ENCODE measurements at regions not wholly inside any gene's neighbourhood (a gene's known extent, or its start where the extent isn't known, plus 50 kb on each side); places are given as distances from the start of the nearest gene placed in this dataset.
"Not testable (repeated sequence)": the region's sequence is repeated elsewhere in the genome, so short reads cannot be mapped to it uniquely, and the experiment has no call there.

DNA sequence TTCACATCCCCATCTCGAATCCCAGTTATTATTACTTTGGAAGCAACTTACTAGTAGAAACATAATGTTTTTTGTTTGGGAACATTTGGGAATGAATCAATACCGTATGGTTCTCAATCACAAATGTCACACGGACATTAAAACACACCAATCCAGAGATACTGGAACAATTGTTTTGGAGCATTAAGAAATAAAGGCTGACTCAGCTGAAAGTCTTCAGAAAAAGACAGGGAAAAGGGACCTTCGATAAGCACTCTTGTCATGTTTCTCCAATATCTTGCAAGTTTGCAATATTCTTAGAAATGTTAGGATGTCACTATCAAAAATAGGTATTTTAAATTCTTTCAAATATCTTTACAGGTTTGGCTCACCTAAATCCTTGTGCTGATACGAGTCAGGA, 362.4 kb downstream of the CETN3 start:
- Histone ChIP-seq H3K9me3 (no peaks in the 10 kb centered on the region), H3K4me1 (no peaks in the 10 kb centered on the region), H3K4me3 (no peak overlapping the region), H3K27ac (no peak overlapping the region), H3K27me3 (no peaks in the 10 kb centered on the region), H3K36me3 (no peaks in the 10 kb centered on the region)
- no peak for TF ChIP-seq POLR2AphosphoS5 (IDR thresholded peaks at IDR 0.05)
- TF ChIP-seq, protein P1, sequence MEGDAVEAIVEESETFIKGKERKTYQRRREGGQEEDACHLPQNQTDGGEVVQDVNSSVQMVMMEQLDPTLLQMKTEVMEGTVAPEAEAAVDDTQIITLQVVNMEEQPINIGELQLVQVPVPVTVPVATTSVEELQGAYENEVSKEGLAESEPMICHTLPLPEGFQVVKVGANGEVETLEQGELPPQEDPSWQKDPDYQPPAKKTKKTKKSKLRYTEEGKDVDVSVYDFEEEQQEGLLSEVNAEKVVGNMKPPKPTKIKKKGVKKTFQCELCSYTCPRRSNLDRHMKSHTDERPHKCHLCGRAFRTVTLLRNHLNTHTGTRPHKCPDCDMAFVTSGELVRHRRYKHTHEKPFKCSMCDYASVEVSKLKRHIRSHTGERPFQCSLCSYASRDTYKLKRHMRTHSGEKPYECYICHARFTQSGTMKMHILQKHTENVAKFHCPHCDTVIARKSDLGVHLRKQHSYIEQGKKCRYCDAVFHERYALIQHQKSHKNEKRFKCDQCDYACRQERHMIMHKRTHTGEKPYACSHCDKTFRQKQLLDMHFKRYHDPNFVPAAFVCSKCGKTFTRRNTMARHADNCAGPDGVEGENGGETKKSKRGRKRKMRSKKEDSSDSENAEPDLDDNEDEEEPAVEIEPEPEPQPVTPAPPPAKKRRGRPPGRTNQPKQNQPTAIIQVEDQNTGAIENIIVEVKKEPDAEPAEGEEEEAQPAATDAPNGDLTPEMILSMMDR (IDR thresholded peaks at IDR 0.05), result no peak
- TF ChIP-seq POLR2A (IDR thresholded peaks at IDR 0.05), result no peak
- DNase-seq (ENCODE audit: low spot score in 2 of 2), result no peak
- intact Hi-C loops (cut with DNase I; ENCODE audit: low total_unique reads), result no loop called here

DNA sequence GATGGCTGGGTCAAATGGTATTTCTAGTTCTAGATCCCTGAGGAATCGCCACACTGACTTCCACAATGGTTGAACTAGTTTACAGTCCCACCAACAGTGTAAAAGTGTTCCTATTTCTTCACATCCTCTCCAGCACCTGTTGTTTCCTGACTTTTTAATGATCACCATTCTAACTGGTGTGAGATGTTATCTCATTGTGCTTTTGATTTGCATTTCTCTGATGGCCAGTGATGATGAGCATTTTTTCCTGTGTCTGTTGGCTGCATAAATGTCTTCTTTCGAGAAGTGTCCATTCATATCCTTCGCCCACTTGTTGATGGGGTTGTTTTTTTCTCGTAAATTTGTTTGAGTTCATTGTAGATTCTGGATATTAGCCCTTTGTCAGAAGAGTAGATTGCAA, 369.5 kb downstream of the CETN3 start:
- H3K27me3 ChIP-seq; DNase-seq (ENCODE audit: low spot score in 2 of 2); H3K27ac ChIP-seq; H3K4me3 ChIP-seq; H3K4me1 ChIP-seq; intact Hi-C loops (cut with DNase I; ENCODE audit: low total_unique reads); H3K36me3 ChIP-seq: not testable (repeated sequence)
- H3K9me3 ChIP-seq, result peaks cover 0 to 12% of the 10 kb centered on the region in 2 donors

DNA sequence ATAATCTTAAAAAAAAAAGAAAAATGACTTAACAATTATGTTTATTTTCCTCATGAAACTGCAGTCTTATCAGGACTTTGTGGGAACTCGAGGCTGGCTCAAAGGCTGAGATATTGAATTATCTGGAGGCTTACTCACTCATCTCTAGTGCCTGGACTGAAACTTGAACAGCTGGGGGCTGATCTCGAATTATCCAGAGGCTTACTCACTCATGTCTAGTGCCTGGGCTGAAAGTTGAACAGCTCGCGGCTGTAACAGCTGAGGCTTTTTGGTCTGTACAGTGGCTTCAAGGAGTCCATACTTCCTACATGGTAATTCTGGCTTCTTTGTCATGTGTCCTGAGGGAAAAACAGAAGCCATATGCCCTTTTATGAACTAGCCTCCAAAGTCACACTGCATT, 371.9 kb downstream of the CETN3 start:
- no peak for DNase-seq (ENCODE audit: low spot score in 2 of 2)
- TF ChIP-seq POLR2AphosphoS5 (IDR thresholded peaks at IDR 0.05) (no peak), POLR2A (IDR thresholded peaks at IDR 0.05) (no peak)
- TF ChIP-seq, protein P1 (IDR thresholded peaks at IDR 0.05), result no peak
- peaks cover 0 to 24% of the 10 kb centered on the region in 2 donors for H3K9me3 ChIP-seq
- H3K36me3 ChIP-seq, result no peaks in the 10 kb centered on the region
- H3K27ac ChIP-seq, result no peak overlapping the region
- no peak overlapping the region for H3K4me3 ChIP-seq
- H3K27me3 ChIP-seq, result no peaks in the 10 kb centered on the region
- intact Hi-C loops (cut with DNase I; ENCODE audit: low total_unique reads), result no loop called here
- no peaks in the 10 kb centered on the region for H3K4me1 ChIP-seq

DNA sequence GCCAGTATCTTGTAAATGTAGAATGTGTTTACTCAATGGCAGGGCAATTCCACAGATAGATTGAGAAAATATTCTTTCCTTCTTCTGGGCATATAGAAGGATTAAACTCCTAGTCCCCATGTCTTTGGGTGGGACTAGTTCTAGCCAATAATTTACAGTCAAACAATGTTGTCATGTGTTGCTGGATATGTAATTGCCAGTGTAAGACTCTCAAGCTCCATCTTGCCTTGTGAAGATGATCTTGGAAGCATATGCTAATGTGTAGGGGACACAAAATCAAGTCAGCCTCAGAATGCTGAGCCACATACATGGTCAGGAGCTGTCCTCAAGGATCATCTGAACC, 386.9 kb downstream of the CETN3 start:
- no peak overlapping the region for H3K4me3 ChIP-seq
- H3K9me3 ChIP-seq, result no peaks in the 10 kb centered on the region
- TF ChIP-seq POLR2A (IDR thresholded peaks at IDR 0.05) (no peak), POLR2AphosphoS5 (IDR thresholded peaks at IDR 0.05) (no peak)
- TF ChIP-seq, protein P1 (IDR thresholded peaks at IDR 0.05), result no peak
- intact Hi-C loops (cut with DNase I; ENCODE audit: low total_unique reads), result no loop called here
- DNase-seq (ENCODE audit: low spot score in 2 of 2), result no peak
- H3K36me3 ChIP-seq, result no peaks in the 10 kb centered on the region
- no peaks in the 10 kb centered on the region for H3K4me1 ChIP-seq
- no peaks in the 10 kb centered on the region for H3K27me3 ChIP-seq
- no peak overlapping the region for H3K27ac ChIP-seq

DNA sequence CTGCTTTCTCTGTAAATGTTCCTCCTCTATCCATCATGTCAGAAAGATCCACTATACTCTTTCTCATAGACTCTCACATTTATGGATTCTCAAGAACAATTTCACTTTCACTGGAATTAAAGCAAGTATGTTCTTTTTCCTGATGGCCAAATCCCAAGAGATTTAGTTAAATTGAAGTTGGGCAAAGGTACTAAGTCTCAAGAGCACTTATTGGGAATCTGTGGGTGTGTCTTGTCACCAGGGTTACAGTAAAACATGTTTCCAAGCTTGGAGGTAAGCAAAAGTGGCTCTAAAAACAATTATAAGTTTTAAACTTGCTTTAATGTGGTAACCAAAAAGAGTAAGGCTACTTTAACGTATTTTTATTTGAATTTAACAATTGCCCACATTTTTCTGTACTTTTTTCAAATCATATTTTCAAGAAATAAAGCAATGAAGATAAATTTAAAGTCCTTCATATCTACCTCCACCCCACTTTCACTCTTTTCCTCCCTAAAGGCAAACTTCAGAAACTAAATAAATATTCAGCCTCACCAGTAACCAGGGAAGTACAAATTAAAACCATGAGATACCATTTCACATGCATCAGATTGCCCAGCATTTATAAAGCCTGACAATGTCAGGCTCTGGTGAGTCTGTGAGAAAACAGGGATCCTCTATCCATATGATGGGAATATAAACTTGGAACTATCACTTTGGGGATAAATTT, 387.4 kb downstream of the CETN3 start:
- H3K36me3 ChIP-seq, result no peaks in the 10 kb centered on the region
- DNase-seq (ENCODE audit: low spot score in 2 of 2), result no peak
- H3K27me3 ChIP-seq, result no peaks in the 10 kb centered on the region
- TF ChIP-seq, protein P1 (IDR thresholded peaks at IDR 0.05), result no peak
- TF ChIP-seq POLR2A (IDR thresholded peaks at IDR 0.05) (no peak), POLR2AphosphoS5 (IDR thresholded peaks at IDR 0.05) (no peak)
- intact Hi-C loops (cut with DNase I; ENCODE audit: low total_unique reads), result no loop called here
- H3K4me1 ChIP-seq, result no peaks in the 10 kb centered on the region
- H3K9me3 ChIP-seq, result no peaks in the 10 kb centered on the region
- H3K4me3 ChIP-seq, result no peak overlapping the region
- no peak overlapping the region for H3K27ac ChIP-seq
